HG02884 (cell line): ENCODE measurements at regions not wholly inside any gene's neighbourhood (a gene's known extent, or its start where the extent isn't known, plus 50 kb on each side); places are given as distances from the start of the nearest gene placed in this dataset.

Experiments used
- ATAC-seq: cut with Tn5 transposase; IDR thresholded peaks from one replicate; pipeline ENCODE4 v1.9.1; 2021; ENCODE audit warnings: mild to moderate bottlenecking, moderate library complexity; ENCODE audit not compliant: unreplicated experiment

DNA sequence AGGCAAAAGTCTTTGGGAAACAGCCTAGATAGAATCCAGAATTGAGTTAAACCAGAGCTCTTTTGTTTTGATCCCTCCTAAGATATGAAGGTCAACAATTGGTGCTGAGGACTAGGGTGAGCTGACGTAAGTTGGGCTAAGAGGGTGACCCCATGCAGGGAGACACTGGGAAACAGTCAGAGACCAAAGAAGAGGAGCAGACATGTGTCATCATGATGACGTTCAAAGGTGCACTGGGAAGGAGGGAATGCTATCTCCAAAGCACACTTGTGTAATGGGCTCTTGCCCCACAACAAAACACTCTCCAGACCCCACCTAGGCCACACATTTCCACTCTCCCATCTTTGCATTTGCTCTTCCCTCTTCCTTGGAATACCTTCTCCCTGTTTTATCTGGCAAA, 481.4 kb downstream of the COG6 start:
- ATAC-seq: no peak

DNA sequence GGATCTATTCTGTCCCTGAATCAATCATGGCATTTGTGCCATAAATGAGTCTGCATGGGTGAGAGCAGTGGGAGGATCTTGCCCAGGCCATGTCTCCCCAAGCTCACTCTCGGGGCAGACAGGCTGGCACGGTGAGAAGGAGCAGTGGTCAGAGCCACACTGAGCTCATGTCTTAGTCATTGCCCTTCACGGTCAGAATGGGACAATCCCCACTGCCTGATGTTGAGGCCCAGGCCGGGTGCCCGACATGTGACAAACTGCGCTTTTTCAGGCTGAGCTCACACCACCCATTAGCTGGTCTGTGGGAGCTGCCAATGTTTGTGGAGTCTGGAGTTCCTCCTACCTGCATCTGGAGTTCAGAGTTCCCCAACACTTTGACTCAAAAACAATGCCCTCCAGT, 481.9 kb downstream of the COG6 start:
- no peak for ATAC-seq

DNA sequence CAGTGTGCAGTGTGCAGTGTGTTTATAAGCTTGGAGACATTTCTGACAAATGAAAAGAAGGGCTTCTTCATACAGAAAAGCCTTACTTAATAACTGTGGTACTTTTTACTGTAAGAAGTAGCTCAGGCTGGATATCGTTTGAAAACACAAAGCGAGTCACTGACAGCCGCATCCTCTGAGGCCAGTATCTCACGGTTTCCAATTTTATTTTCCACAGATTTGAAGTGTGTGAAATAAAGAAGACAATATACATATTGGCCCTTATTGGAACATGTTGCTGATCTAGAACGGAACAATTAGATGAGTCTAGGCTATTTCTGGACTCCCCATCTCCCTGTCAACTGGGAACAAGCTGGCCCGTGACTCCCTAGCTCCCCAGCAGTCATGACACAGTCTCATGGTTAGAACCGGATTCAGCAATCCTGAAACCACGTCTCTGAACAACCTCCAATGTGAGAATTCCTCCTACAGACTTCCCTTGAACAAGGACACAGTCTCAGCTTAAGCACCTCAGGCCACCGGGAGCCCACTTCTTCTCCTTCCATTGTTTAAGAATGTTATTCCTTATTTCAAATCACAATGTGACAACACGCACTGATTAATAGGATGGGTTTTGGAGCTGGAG, 484.5 kb downstream of the COG6 start:
- no peak for ATAC-seq

DNA sequence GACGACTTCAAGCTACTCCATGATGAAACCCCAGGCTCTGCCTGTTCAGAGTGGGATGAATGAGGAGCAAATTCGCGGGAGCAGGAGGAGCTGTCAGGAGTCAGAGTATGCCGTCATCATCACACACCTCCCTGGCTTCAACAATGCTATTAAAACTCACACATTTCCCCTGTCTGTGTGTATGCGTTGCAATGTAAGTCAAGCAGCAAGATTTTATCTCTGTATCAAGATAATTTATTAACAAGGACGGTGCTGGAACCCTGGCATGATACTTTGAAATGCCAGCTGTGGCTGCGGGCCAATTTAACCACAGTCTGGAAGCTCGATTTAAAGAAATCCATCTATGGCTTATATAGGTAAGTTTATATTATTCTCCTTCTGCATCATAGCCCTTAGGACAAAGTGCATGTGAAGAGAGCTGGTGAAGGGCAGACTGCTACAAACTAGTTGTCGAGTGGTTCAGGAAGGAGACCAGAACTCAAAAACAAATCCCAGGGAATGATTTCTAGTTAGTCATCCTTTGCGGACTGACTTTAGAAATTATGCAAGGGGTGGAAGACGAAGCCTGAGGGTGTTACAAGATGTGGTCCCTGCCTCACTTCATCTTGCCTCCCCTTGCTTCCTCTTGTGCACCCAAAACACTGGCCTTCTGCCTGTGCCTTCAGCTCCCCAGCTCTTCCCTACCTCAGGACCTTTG, 486.5 kb downstream of the COG6 start:
- no peak for ATAC-seq

DNA sequence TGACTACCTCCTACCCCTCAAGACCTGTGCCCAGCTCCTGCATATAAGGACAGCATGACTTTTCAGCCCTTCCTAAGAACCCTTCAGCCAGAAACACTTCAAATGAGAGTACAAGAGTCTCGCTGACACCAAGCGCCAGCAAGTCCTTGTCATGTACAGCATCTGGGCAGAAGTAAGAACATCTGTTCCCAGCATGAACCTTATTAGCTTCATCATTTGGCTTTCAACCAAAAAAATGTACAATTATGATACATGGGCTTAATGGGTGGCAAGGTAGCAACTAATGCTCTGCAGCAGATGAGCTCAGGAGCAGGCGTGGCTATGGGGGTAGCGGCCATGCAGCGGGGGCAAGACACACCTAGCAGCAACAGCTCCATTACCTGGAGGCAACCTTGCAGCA, 487.6 kb downstream of the COG6 start:
- ATAC-seq: no peak

DNA sequence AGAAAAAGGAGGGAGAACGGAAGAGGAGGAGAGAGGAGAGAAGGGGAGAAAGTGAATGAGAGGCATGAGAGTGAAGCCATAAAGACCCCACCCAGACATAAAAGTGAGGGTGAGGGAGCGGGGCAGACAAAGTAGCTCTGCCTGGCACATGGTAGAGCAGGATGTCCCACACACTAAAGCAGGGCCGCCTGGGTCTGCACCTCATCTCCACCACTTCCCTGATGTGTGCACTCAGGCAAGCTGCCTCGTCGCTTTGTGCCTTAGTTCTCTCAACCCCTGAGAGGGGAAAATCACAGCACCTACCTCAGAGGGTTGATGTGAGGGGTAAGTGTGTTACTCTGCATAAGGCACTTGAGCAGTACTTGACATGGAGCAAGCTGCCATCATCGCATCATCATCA, 488.1 kb downstream of the COG6 start:
- ATAC-seq: no peak

DNA sequence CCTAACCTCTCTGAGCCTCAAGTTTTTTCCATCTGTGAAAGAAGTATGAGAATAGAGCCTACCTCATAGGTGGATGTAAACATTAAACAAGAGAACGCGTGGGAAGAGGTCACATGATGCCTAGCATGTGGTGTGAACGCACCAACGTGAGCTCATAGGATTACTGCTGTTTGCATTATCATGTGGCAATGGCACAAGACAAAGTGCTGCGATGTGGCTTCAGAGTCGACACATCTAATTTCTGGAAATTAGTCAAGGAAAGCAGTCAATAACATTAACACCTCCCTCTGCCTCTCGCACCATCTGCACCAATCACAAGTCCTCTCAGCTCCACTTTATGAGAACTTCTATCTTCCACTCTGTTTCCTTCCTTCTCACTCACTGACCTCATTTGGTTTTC, 489.7 kb downstream of the COG6 start:
- ATAC-seq: no peak

DNA sequence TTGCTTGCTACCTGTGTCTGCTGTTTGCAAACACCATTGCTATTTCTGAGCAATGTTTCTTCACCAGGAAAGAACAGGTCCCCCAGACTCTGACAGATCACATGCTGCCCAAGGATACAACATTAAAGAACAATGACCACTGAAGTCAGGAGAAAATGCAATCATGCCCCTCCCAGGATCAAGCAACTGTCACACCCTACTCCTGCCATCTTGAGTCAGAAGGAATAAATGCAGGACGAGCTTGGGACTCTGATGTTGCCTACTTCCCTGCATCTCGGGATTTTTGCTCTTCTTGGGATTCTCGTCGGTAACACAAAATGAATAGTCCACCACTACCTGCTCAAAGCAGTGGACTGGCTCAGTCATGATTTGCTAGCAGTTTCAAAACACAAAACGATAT, 490.6 kb downstream of the COG6 start:
- no peak for ATAC-seq

DNA sequence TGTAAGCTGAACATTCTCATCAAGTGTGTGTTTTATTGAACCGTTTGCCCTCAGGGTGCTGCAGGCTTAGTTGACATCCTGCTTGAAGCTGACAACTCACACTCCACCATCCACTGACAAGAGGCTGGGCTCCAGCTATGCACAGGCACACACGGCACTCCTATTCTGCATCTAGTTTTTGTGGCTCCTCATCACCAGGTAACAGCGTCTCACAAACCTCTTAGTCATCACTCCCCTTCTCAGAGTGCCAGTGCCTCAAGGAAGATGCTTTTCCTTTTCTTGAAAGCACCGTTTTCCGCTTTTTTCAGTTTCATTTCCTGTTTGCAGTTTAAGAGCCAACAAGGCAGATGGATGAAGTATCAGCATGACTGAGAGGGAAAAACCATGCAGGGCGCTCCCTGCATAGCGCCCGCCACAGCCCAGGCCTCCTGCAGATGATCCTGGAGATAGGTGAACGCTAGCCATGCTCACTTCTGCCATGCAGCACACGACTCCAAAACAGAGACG, 491.2 kb downstream of the COG6 start:
- no peak for ATAC-seq

DNA sequence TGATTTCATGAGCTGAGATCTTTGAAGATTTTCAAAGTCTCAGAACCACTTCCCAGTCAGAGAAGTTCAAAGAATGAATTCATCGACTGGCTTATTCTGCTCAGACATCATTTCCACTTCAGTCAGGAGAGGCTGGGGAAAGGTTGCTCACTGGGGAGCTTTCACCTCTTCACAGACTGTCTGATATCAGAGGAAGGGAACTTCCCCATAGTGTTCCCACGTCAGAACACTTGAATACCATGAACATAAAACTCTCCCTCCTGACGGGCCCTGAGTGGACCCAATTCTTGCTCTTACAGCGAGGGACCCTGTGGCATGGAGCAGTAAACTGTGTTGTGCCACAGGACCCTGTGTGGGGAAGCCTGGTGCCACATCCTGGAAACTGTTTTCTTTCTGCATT, 492.6 kb downstream of the COG6 start:
- ATAC-seq: no peak

DNA sequence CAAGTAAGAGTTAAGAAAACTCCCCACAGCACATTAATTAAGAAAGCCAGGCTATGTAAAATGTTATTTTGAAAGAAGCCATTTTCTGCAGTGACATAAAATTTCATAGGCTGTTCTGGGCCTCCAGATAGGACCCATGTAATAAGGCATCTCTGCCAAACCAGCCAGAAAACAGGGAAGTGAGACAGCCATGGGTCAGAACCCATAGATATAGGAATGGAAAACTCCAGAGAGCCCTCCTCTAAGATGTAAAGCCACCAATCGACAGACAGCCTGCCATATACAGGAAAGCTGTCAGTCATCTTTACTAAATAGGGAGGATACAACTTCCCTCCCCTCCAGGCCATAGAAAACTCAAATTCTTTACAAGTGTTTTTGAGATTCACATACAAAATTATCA, 493.3 kb downstream of the COG6 start:
- no peak for ATAC-seq

DNA sequence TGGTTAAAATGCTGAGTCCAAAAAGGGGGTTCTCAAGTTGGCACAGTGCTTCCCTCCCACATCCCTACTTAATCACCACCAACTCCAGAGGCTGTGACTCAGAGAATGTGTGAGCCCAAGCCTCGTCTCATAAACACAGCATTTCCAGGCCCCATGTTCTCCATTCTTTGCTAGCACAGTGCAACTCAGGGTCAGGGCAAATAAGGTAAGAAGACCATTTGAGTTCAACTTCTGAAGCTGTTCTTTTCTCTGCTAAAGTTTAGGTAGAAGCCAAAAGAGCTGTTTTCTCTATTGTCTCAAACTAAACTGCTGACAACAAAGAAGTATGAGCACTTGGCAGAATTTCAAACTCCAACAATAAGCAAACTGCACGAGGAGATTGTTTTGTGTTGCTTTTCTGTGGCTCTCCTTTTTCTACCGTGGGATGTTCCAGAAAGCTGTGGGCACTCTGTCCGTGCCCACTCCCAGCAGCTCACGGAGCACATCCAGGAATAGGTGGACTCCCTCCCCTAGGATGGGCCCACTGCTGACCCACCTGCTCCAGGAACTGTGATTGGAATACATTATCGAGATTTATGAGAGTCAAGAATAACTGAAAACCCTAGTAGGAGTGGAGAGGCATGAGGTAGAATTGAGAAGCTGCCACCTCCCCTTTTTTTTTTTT, 494.3 kb downstream of the COG6 start:
- no peak for ATAC-seq

DNA sequence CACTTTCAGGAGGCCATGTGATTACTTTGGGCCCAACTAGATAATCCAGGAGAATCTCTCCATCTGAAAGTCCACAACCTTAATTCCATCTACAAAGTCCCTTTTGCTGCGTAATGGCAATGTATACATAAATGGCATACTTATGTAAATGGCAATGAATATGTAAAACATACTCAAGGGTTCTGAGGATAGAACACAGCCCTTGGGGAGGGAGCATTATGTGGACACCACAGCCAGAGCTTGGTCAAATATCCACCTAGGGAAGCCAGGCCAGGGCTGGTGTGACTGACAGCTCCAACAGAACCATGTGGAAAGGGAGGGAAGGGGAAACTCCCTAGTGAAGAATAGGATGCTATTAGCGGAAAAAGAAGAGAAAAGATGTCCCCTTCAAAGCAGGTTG, 496.2 kb downstream of the COG6 start:
- ATAC-seq: no peak

DNA sequence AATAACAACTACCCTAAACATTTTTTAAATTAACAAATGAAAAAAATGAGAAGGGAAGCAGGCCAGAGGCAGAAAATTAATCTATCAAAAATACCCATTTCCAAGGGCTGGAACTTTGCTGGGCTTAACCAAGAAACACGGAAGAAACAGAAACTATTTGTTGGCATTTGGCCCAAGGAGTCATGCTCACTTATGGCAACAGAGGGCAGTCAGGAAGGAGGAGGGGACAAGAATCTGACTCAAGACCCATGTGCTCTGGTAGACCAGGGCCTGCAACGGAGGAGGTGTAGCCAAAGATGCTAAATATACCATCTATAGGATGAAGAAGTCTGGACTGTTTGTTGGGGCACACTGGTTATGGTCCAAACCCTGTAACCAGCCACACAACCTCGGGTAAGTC, 496.7 kb downstream of the COG6 start:
- no peak for ATAC-seq

DNA sequence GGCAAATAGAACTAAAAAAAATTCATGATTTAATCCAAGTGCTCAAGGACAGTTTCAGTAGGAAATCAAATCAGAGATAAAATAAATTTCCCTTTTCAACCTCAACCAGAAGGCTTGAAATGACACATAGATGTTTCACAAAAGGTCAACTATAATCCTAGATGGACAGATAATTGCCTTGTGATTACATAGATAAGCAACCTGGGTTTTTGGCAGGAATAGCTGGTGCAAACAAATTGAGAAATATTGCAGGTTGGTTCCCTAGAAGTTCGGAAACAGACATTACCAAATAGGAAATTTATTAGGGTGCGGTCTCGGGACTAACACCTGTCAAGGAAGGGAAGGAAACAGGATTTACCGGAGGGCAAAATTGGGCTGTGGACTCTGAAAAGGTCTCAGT, 497.5 kb downstream of the COG6 start:
- no peak for ATAC-seq

DNA sequence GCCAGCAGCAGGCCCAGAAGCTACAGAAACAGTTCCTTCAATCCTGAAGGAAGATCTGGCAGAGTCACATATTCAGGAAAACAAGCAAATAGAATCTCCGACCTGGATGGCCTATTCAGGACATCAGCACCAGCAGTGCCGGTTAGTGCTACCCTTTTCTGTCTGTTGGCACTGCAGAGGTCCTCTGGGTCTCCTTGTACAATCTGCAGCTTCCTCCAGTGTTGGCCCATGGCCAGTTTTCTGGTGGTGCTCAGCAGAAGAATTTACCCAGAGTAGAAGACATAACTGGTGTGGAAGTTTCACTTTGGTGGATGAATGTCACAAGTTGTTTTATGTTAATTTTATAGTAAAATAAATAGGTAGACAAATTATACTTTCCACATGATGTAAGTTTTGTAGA, 498.1 kb downstream of the COG6 start:
- no peak for ATAC-seq

DNA sequence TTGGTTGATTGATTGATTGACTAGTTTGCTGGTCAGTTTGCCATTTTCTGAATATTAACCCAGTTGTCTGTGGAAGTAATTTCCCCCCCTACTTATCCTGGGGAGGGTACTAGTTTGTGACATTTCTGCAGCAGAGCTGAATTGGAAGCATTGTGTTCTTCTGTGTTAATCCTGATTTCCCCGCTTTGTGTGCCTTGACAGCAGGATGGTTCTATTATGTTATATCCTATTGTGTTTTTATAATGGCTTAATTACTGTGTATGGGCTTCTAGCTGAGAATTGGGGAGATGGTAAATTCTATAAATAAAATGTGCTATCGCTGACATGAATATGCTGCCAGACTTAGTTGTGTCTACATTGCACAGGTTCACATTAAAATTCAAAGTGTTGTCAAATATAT, 499.7 kb downstream of the COG6 start:
- ATAC-seq: no peak

DNA sequence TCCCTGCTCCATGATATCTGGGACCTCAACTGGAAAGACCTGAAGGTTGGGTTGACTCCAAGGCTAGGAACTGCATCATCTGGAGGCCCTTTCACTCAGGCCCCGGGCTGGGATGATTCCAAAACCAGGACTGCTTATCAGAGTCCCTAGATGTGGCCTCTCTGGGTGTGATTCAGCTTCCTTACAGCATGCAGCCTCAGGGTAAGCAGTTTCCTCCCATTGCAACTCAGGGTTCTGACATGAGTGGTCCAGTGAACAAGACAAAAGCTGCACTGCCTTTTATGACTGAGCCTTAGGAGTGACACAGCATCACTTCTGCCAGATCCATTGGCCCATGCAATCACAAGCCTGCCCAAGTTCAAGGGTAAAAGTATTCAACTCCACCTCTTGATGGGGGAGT, 502.8 kb downstream of the COG6 start:
- ATAC-seq: no peak

DNA sequence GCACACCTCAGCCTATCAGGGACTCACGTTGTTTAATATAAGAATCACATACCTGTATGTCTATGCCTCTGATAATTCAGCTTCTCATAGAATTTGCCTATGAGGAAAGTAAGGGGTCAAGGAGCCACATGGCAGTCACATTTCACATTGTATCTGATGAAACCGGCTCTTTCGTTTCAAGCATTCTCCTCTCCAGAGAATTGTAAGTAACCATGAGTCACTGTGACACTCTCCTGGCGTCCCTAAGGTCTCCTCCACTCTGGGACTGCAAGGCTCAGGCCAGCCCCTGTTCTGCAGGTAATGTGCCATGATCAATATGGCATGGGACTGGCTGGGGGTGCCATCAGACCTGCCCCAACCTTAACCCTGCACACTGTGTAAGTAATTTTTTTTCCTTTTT, 503.3 kb downstream of the COG6 start:
- ATAC-seq: no peak

DNA sequence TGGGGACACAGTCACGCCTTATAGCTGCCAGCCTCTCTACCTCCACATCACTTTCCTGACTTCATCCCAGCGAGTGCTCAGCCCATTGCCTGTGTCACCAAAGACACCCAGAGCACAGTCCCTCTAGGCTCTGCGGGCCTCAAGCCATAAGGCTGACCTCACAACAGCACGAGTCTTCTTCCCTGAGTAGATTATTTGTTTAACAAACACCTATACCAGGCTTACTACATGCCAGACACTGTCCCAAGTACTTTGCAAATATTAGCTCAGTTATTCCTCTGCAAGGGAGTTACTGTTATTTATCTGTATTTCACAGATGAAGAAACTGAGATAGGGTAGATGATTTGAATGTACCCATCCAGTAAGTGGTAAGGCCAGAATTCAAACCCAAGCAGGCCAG, 504.3 kb downstream of the COG6 start:
- no peak for ATAC-seq

DNA sequence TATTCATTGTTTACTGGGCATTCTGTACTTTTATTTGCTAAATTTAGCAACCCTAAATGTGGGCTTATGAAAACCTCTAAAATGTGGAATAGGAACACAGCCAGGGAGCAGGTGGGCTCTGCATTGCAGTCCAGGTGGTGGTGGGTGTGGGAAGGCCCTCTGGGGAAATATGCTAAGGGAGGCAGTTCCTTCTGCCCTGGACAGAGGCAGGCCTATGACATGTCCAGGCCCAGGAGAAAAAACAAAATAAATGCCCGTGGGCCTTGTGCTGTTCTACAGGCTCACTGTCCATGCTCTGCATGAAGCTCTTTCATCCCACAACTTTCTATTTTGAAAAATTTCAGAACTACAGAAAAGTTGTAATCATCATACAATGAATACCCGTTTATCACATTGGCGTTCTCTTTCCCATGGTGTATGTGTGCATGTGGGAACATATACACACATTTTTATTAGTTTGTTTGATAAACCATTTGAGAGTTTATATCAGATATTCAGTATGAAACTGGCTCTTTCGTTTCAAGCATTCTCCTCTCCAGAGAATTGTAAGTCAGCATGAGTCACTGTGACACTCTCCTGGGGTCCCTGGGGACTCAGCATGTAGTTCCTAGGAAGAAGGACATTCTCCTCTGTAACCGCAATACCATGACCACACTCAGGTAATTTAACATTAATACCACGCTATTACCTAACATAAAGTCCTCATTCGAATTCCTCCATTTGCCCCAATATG, 505.3 kb downstream of the COG6 start:
- ATAC-seq: no peak

DNA sequence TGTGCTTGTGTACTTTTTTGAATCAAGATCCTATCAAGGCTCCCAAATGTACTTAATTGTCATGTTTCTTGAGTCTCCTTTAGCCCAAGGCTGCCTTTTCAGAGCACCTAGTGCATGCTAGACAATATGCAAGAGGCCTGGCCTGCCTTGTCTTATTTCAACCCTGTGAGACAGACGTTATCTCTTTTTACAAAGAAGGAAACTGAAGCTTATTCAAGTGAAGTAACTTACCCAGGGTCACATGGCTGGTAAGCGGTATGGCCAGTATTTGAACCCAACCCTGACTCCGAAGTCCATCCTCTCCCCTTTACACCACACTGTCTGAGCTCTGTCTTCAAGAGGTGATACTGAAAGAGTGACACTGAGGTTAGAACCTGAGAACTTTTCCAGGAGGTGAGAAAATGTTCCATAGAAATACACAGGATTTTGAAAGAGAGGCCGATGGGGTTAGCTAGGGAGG, 505.1 kb downstream of the FOXO1 start:
- no peak for ATAC-seq
